K562 (cell line): ENCODE measurements at regions not wholly inside any gene's neighbourhood (a gene's known extent, or its start where the extent isn't known, plus 50 kb on each side); places are given as distances from the start of the nearest gene placed in this dataset.

ENCODE experiments used
- ETV5 ChIP-seq: sonication (generic); formaldehyde crosslinking; IDR thresholded peaks from 2 replicates; pipeline ENCODE4 v1.4.0; 2020; ENCODE audit warnings: low read depth, mild to moderate bottlenecking, missing genetic modification reagents
- EZH2 ChIP-seq: IDR thresholded peaks from 2 replicates; pipeline ENCODE4 v1.6.1; 2012; ENCODE audit warnings: low read depth, mild to moderate bottlenecking, inconsistent platforms, low read length, borderline replicate concordance
- MTA2 ChIP-seq: fragments of 450-650 bp; IDR thresholded peaks from 2 replicates; pipeline ENCODE4 v1.6.1; 2016; ENCODE audit warnings: low read depth
- NCOA4 ChIP-seq: fragments of 450-650 bp; IDR thresholded peaks from 2 replicates; pipeline ENCODE4 v1.6.1; 2018; ENCODE audit warnings: mild to moderate bottlenecking; ENCODE audit not compliant: partially characterized antibody
- NFYB ChIP-seq: IDR thresholded peaks from 2 replicates; pipeline ENCODE4 v1.6.1; 2011; ENCODE audit warnings: mild to moderate bottlenecking, moderate library complexity; ENCODE audit not compliant: insufficient read length; ENCODE audit errors: extremely low read depth
- POLR2A ChIP-seq: fragments of 450-650 bp; conservative IDR thresholded peaks from 2 replicates; pipeline ENCODE4 v1.6.1; 2016
- ZNF263 ChIP-seq: sonication (generic); formaldehyde crosslinking; IDR thresholded peaks from 2 replicates; pipeline ENCODE4 v1.8.0; 2022; ENCODE audit warnings: mild to moderate bottlenecking, missing genetic modification reagents, borderline replicate concordance
- TF ChIP-seq, protein P1 (sequence below), 2 experiments: fragments of 450-650 bp; conservative IDR thresholded peaks; 2 replicates each; pipeline ENCODE4 v1.6.1; 2017; ENCODE audit warnings: mild to moderate bottlenecking in 2 of 2, moderate library complexity in 2 of 2
- TF ChIP-seq, protein P2 (sequence below), 3 experiments: IDR thresholded peaks in 2 of 3; conservative IDR thresholded peaks in 1 of 3; 2 replicates each; pipeline ENCODE4 v1.5.1; 2011 to 2012; ENCODE audit warnings: low read length in 3 of 3, mild to moderate bottlenecking in 3 of 3, control low read depth in 2 of 3, improper control_type of control experiment in 1 of 3, inconsistent platforms in 1 of 3, low read depth in 1 of 3, mixed read lengths in 1 of 3, moderate library complexity in 1 of 3; ENCODE audit not compliant: insufficient read depth in 2 of 3
- TF ChIP-seq, protein P3 (sequence below): fragments of 450-650 bp; formaldehyde crosslinking; IDR thresholded peaks from 2 replicates; pipeline ENCODE4 v1.4.0; 2022; ENCODE audit warnings: mild to moderate bottlenecking, moderate library complexity

DNA sequence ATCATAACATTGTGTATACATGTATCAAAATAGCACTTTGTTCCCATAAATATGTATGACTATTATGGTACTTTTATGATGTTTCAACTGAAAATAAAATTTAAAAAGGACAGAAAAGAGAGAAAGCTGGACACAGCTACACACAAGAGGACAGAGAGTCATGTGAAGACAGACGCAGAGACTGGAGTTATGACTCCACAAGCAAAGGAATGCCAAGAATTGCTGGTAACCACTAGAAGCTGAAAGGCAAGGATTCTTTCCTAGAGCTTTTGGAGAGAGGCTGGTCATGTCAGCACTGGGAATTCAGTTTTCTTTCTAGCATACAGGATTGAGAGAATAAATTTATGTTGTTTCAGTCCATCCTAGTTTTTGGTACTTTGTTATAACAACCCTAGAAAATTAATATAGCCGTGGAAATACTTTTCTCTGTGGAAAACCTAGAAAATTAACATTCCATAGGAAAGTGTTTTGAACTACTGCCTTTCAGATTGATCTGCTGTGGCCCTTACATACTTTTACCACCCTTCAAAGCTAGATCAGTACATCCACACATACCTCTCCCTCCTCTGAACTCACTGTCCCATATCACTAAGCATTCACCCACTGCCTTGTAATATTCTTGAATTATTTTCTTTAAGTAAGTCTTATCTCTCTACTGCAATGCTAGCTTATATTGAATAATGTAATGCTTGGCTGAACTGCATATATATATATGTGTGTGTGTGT lies 575.3 kb downstream of the IPMK start:
- TF ChIP-seq, protein P1, sequence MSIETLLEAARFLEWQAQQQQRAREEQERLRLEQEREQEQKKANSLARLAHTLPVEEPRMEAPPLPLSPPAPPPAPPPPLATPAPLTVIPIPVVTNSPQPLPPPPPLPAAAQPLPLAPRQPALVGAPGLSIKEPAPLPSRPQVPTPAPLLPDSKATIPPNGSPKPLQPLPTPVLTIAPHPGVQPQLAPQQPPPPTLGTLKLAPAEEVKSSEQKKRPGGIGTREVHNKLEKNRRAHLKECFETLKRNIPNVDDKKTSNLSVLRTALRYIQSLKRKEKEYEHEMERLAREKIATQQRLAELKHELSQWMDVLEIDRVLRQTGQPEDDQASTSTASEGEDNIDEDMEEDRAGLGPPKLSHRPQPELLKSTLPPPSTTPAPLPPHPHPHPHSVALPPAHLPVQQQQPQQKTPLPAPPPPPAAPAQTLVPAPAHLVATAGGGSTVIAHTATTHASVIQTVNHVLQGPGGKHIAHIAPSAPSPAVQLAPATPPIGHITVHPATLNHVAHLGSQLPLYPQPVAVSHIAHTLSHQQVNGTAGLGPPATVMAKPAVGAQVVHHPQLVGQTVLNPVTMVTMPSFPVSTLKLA (conservative IDR thresholded peaks at IDR 0.05) = no peak
- no peak for TF ChIP-seq POLR2A
- TF ChIP-seq NFYB = no peak
- no peak for TF ChIP-seq MTA2
- TF ChIP-seq ZNF263 (CRISPR knock-in tag) = no peak
- TF ChIP-seq, protein P2, sequence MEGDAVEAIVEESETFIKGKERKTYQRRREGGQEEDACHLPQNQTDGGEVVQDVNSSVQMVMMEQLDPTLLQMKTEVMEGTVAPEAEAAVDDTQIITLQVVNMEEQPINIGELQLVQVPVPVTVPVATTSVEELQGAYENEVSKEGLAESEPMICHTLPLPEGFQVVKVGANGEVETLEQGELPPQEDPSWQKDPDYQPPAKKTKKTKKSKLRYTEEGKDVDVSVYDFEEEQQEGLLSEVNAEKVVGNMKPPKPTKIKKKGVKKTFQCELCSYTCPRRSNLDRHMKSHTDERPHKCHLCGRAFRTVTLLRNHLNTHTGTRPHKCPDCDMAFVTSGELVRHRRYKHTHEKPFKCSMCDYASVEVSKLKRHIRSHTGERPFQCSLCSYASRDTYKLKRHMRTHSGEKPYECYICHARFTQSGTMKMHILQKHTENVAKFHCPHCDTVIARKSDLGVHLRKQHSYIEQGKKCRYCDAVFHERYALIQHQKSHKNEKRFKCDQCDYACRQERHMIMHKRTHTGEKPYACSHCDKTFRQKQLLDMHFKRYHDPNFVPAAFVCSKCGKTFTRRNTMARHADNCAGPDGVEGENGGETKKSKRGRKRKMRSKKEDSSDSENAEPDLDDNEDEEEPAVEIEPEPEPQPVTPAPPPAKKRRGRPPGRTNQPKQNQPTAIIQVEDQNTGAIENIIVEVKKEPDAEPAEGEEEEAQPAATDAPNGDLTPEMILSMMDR (IDR thresholded peaks at IDR 0.05 in 2 of 3, conservative IDR thresholded peaks at IDR 0.05 in 1 of 3; ENCODE audit: insufficient read depth in 2 of 3, low read depth in 1 of 3, low read length in 3 of 3) = no peak
- TF ChIP-seq EZH2 = no peak
- TF ChIP-seq ETV5 (CRISPR knock-in tag) = no peak
- TF ChIP-seq, protein P3, sequence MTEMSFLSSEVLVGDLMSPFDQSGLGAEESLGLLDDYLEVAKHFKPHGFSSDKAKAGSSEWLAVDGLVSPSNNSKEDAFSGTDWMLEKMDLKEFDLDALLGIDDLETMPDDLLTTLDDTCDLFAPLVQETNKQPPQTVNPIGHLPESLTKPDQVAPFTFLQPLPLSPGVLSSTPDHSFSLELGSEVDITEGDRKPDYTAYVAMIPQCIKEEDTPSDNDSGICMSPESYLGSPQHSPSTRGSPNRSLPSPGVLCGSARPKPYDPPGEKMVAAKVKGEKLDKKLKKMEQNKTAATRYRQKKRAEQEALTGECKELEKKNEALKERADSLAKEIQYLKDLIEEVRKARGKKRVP (CRISPR knock-in tag) = no peak
- no peak for TF ChIP-seq NCOA4
